HEK293 (cell line): ENCODE measurements at regions not wholly inside any gene's neighbourhood (a gene's known extent, or its start where the extent isn't known, plus 50 kb on each side); places are given as distances from the start of the nearest gene placed in this dataset.

Source experiments
- CTCF ChIA-PET: fragments of 350-600 bp; formaldehyde crosslinking; extraction: SDS; loops from one replicate; lab custom pipeline; 2021; ENCODE audit warnings: antibody characterized with exemption; lab: Yijun Ruan, JAX
- POLR2A ChIA-PET: fragments of 300-600 bp; formaldehyde crosslinking; extraction: SDS; loops from one replicate; lab custom pipeline; 2020; ENCODE audit warnings: antibody characterized with exemption, inconsistent platforms; lab: Yijun Ruan, JAX
- H3K27ac ChIP-seq: fragments of 200-500 bp; sonication (Bioruptor generic); 2 replicates; pipeline ENCODE4 v1.5.1; 2014; ENCODE audit warnings: low read depth, low read length, control low read depth, inconsistent platforms; ENCODE audit errors: extremely low read depth
- H3K36me3 ChIP-seq, 2 experiments: fragments of 200-500 bp in 1 of 2; sonication (Bioruptor generic) in 1 of 2; 1 replicate in 1 of 2; 2 replicates in 1 of 2; pipeline ENCODE4 v1.5.1; 2014 to 2017; ENCODE audit warnings: inconsistent platforms in 2 of 2, low read length in 2 of 2; ENCODE audit not compliant: control insufficient read depth in 2 of 2, insufficient read depth in 1 of 2
- H3K4me1 ChIP-seq: fragments of 200-500 bp; sonication (Bioruptor generic); 2 replicates; pipeline ENCODE4 v1.5.1; 2014; ENCODE audit warnings: mild to moderate bottlenecking, low read length, inconsistent platforms; ENCODE audit not compliant: control insufficient read depth, insufficient read depth
- H3K4me3 ChIP-seq: 2 replicates; pipeline ENCODE4 v1.5.1; 2011; ENCODE audit warnings: low read depth, mild to moderate bottlenecking, control low read depth, low read length, moderate library complexity
- H3K9me3 ChIP-seq: fragments of 200-500 bp; sonication (Bioruptor generic); 2 replicates; pipeline ENCODE4 v1.5.1; 2014; ENCODE audit warnings: low read depth, low read length, inconsistent platforms; ENCODE audit not compliant: control insufficient read depth, insufficient read depth
- ATF2 ChIP-seq: fragments of 450-650 bp; formaldehyde crosslinking; IDR thresholded peaks from 2 replicates; pipeline ENCODE4 v1.5.1; 2016; ENCODE audit warnings: missing biosample characterization, missing genetic modification characterization, low read depth
- GLI4 ChIP-seq: fragments of 450-650 bp; formaldehyde crosslinking; IDR thresholded peaks from 2 replicates; pipeline ENCODE4 v1.5.1; 2016; ENCODE audit warnings: missing biosample characterization, missing genetic modification characterization
- KLF8 ChIP-seq: fragments of 450-650 bp; formaldehyde crosslinking; IDR thresholded peaks from 2 replicates; pipeline ENCODE4 v1.5.1; 2016; ENCODE audit warnings: missing biosample characterization, missing genetic modification characterization
- KLF9 ChIP-seq: fragments of 450-650 bp; formaldehyde crosslinking; IDR thresholded peaks from 2 replicates; pipeline ENCODE4 v1.5.1; 2016; ENCODE audit warnings: missing biosample characterization, missing genetic modification characterization, low read depth
- RBAK ChIP-seq: fragments of 450-650 bp; formaldehyde crosslinking; IDR thresholded peaks from 2 replicates; pipeline ENCODE4 v1.5.1; 2016; ENCODE audit warnings: missing biosample characterization, missing genetic modification characterization
- SCRT1 ChIP-seq: fragments of 450-650 bp; formaldehyde crosslinking; IDR thresholded peaks from 2 replicates; pipeline ENCODE4 v1.5.1; 2016; ENCODE audit warnings: missing biosample characterization, missing genetic modification characterization, borderline replicate concordance
- SP7 ChIP-seq: fragments of 450-650 bp; formaldehyde crosslinking; IDR thresholded peaks from 2 replicates; pipeline ENCODE4 v1.5.1; 2016; ENCODE audit warnings: missing biosample characterization, missing genetic modification characterization
- ZBTB21 ChIP-seq: fragments of 450-650 bp; formaldehyde crosslinking; IDR thresholded peaks from 2 replicates; pipeline ENCODE4 v1.5.1; 2017; ENCODE audit warnings: missing biosample characterization, missing genetic modification characterization
- ZBTB7A ChIP-seq: fragments of 450-650 bp; formaldehyde crosslinking; IDR thresholded peaks from 2 replicates; pipeline ENCODE4 v1.5.1; 2016; ENCODE audit warnings: low read depth, missing biosample characterization, missing genetic modification characterization
- ZFP41 ChIP-seq: fragments of 450-650 bp; formaldehyde crosslinking; IDR thresholded peaks from 2 replicates; pipeline ENCODE4 v1.5.1; 2016; ENCODE audit warnings: missing biosample characterization, missing genetic modification characterization, borderline replicate concordance
- ZNF114 ChIP-seq: fragments of 450-650 bp; formaldehyde crosslinking; IDR thresholded peaks from 2 replicates; pipeline ENCODE4 v1.5.0; 2017; ENCODE audit warnings: missing biosample characterization, missing genetic modification characterization
- ZNF138 ChIP-seq: fragments of 450-650 bp; formaldehyde crosslinking; IDR thresholded peaks from 2 replicates; pipeline ENCODE4 v1.5.1; 2016; ENCODE audit warnings: missing biosample characterization, missing genetic modification characterization, borderline replicate concordance
- ZNF16 ChIP-seq: fragments of 450-650 bp; formaldehyde crosslinking; IDR thresholded peaks from 2 replicates; pipeline ENCODE4 v1.5.1; 2016; ENCODE audit warnings: low read depth, missing biosample characterization, missing genetic modification characterization
- ZNF23 ChIP-seq: fragments of 450-650 bp; formaldehyde crosslinking; IDR thresholded peaks from 2 replicates; pipeline ENCODE4 v1.5.1; 2016; ENCODE audit warnings: missing biosample characterization, missing genetic modification characterization, borderline replicate concordance
- ZNF266 ChIP-seq: fragments of 450-650 bp; formaldehyde crosslinking; IDR thresholded peaks from 2 replicates; pipeline ENCODE4 v1.5.1; 2016; ENCODE audit warnings: missing biosample characterization, missing genetic modification characterization, low read depth
- ZNF423 ChIP-seq: fragments of 450-650 bp; formaldehyde crosslinking; IDR thresholded peaks from 2 replicates; pipeline ENCODE4 v1.5.1; 2016; ENCODE audit warnings: missing biosample characterization, missing genetic modification characterization
- ZNF529 ChIP-seq: fragments of 450-650 bp; formaldehyde crosslinking; IDR thresholded peaks from 2 replicates; pipeline ENCODE4 v1.5.1; 2017; ENCODE audit warnings: missing genetic modification characterization, missing biosample characterization; ENCODE audit not compliant: insufficient replicate concordance
- ZNF558 ChIP-seq: fragments of 450-650 bp; formaldehyde crosslinking; IDR thresholded peaks from 2 replicates; pipeline ENCODE4 v1.5.1; 2016; ENCODE audit warnings: missing biosample characterization, missing genetic modification characterization
- ZNF560 ChIP-seq: fragments of 450-650 bp; formaldehyde crosslinking; IDR thresholded peaks from 2 replicates; pipeline ENCODE4 v1.5.1; 2017; ENCODE audit warnings: missing biosample characterization, missing genetic modification characterization, borderline replicate concordance
- ZNF561 ChIP-seq: fragments of 450-650 bp; IDR thresholded peaks from 2 replicates; pipeline ENCODE4 v1.5.1; 2018; ENCODE audit warnings: missing biosample characterization, missing genetic modification characterization, borderline replicate concordance
- ZNF610 ChIP-seq: fragments of 450-650 bp; formaldehyde crosslinking; IDR thresholded peaks from 2 replicates; pipeline ENCODE4 v1.5.1; 2016; ENCODE audit warnings: missing biosample characterization, missing genetic modification characterization, borderline replicate concordance
- ZNF658 ChIP-seq: fragments of 450-650 bp; formaldehyde crosslinking; IDR thresholded peaks from 2 replicates; pipeline ENCODE4; 2016; ENCODE audit warnings: missing biosample characterization, missing genetic modification characterization
- ZSCAN16 ChIP-seq: fragments of 450-650 bp; formaldehyde crosslinking; IDR thresholded peaks from 2 replicates; pipeline ENCODE4 v1.5.1; 2016; ENCODE audit warnings: missing biosample characterization, missing genetic modification characterization
- ZSCAN30 ChIP-seq: fragments of 450-650 bp; IDR thresholded peaks from 2 replicates; pipeline ENCODE4 v1.5.1; 2018; ENCODE audit warnings: missing biosample characterization, mild to moderate bottlenecking, missing genetic modification characterization, moderate library complexity
- TF ChIP-seq, protein P1 (sequence below): fragments of 450-650 bp; formaldehyde crosslinking; IDR thresholded peaks from 2 replicates; pipeline ENCODE4 v1.5.1; 2016; ENCODE audit warnings: missing biosample characterization, missing genetic modification characterization, low read depth
- TF ChIP-seq, protein P2 (sequence below): fragments of 450-650 bp; formaldehyde crosslinking; IDR thresholded peaks from 2 replicates; pipeline ENCODE4 v1.5.1; 2016; ENCODE audit warnings: missing biosample characterization, missing genetic modification characterization
- TF ChIP-seq, protein P3 (sequence below): fragments of 450-650 bp; formaldehyde crosslinking; IDR thresholded peaks from 2 replicates; pipeline ENCODE4 v1.5.1; 2016; ENCODE audit warnings: missing biosample characterization, missing genetic modification characterization

DNA sequence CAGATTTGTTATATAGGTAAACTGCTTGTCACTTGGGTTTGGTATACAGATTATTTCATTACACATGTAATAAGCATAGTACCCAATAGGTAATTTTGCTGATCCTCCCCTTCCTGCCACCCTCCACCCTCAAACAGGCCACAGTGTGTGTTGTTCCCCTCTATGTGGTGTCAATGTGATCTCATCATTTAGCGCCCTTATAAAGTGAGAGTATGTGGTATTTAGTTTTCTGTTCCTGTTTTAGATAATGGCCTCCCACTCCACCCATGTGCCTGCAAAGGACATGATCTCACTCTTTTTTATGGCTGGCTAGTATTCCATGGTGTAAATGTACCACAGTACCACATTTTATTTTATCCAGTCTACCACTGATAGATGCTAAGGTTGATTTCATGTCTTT is 522.1 kb upstream of the LRRC7 start:
- Histone ChIP-seq H3K9me3 (no peaks in the 10 kb centered on the region), H3K36me3 (no peaks in the 10 kb centered on the region), H3K4me1 (no peaks in the 10 kb centered on the region), H3K4me3 (no peak overlapping the region), H3K27ac (no peak overlapping the region)
- ChIA-PET CTCF (no interaction called here), POLR2A (no interaction called here)
- TF ChIP-seq ZNF658 (tag by site-specific recombination) (no peak), ZNF610 (tag by site-specific recombination) (no peak), ZNF423 (tag by site-specific recombination) (no peak), ZSCAN16 (tag by site-specific recombination) (no peak), KLF8 (tag by site-specific recombination) (no peak), RBAK (tag by site-specific recombination) (no peak), ZNF114 (tag by site-specific recombination) (no peak), GLI4 (tag by site-specific recombination) (no peak), ZNF23 (tag by site-specific recombination) (no peak), KLF9 (tag by site-specific recombination) (no peak), ZFP41 (tag by site-specific recombination) (no peak), ZNF529 (tag by site-specific recombination) (no peak), ZNF266 (no peak), SCRT1 (tag by site-specific recombination) (no peak), SP7 (tag by site-specific recombination) (no peak), ZBTB21 (tag by site-specific recombination) (no peak), ATF2 (tag by site-specific recombination) (no peak), ZNF558 (no peak)
- TF ChIP-seq, protein P1, sequence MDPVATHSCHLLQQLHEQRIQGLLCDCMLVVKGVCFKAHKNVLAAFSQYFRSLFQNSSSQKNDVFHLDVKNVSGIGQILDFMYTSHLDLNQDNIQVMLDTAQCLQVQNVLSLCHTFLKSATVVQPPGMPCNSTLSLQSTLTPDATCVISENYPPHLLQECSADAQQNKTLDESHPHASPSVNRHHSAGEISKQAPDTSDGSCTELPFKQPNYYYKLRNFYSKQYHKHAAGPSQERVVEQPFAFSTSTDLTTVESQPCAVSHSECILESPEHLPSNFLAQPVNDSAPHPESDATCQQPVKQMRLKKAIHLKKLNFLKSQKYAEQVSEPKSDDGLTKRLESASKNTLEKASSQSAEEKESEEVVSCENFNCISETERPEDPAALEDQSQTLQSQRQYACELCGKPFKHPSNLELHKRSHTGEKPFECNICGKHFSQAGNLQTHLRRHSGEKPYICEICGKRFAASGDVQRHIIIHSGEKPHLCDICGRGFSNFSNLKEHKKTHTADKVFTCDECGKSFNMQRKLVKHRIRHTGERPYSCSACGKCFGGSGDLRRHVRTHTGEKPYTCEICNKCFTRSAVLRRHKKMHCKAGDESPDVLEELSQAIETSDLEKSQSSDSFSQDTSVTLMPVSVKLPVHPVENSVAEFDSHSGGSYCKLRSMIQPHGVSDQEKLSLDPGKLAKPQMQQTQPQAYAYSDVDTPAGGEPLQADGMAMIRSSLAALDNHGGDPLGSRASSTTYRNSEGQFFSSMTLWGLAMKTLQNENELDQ (tag by site-specific recombination) = no peak

DNA sequence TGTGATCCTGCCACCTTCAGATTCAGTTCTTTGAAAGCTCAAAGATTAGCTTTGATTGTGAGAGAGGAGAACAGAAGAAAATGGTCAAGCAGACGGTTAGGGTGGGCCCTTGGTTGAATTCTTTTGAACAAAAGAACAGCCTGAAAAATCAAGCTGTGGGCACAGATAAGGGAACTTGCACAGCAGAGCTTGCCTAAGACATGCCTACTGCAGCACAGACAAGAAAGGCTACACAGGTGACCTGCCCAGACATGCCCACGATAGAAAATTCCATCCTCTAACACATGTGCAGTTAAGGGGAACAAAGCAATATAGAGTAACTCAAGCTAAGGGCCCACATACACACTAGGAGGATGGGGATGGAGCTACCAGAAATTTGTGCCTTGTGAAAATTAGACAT is 512.5 kb upstream of the LRRC7 start:
- TF ChIP-seq ZNF138 (tag by site-specific recombination) = no peak
- TF ChIP-seq, protein P2, sequence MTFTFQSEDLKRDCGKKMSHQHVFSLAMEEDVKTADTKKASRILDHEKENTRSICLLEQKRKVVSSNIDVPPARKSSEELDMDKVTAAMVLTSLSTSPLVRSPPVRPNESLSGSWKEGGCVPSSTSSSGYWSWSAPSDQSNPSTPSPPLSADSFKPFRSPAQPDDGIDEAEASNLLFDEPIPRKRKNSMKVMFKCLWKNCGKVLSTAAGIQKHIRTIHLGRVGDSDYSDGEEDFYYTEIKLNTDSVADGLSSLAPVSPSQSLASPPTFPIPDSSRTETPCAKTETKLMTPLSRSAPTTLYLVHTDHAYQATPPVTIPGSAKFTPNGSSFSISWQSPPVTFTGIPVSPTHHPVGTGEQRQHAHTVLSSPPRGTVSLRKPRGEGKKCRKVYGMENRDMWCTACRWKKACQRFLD = no peak
- TF ChIP-seq, protein P3, sequence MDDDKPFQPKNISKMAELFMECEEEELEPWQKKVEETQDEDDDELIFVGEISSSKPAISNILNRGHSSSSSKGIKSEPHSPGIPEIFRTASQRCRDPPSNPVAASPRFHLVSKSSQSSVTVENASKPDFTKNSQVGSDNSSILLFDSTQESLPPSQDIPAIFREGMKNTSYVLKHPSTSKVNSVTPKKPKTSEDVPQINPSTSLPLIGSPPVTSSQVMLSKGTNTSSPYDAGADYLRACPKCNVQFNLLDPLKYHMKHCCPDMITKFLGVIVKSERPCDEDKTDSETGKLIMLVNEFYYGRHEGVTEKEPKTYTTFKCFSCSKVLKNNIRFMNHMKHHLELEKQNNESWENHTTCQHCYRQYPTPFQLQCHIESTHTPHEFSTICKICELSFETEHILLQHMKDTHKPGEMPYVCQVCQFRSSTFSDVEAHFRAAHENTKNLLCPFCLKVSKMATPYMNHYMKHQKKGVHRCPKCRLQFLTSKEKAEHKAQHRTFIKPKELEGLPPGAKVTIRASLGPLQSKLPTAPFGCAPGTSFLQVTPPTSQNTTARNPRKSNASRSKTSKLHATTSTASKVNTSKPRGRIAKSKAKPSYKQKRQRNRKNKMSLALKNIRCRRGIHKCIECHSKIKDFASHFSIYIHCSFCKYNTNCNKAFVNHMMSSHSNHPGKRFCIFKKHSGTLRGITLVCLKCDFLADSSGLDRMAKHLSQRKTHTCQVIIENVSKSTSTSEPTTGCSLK (tag by site-specific recombination) = no peak
- TF ChIP-seq, protein P1 (tag by site-specific recombination) = no peak
- TF ChIP-seq ZSCAN30 (tag by site-specific recombination) = no peak
- TF ChIP-seq ZBTB7A (tag by site-specific recombination) = no peak
- TF ChIP-seq ZNF560 (tag by site-specific recombination) = no peak
- no peak for TF ChIP-seq ZNF16 (tag by site-specific recombination)
- no peak for TF ChIP-seq ZNF561 (tag by site-specific recombination)
- no peak for TF ChIP-seq ZNF423 (tag by site-specific recombination)
- Histone ChIP-seq H3K4me3 (no peak overlapping the region), H3K36me3 (no peaks in the 10 kb centered on the region), H3K9me3 (no peaks in the 10 kb centered on the region), H3K27ac (no peak overlapping the region), H3K4me1 (no peaks in the 10 kb centered on the region; the same call in 1 of the 2 replicates)
- CTCF ChIA-PET = no interaction called here
- POLR2A ChIA-PET = no interaction called here
